ENCODE measurements at regions not wholly inside any gene's neighbourhood (a gene's known extent, or its start where the extent isn't known, plus 50 kb on each side); places are given as distances from the start of the nearest gene placed in this dataset.

DNA sequence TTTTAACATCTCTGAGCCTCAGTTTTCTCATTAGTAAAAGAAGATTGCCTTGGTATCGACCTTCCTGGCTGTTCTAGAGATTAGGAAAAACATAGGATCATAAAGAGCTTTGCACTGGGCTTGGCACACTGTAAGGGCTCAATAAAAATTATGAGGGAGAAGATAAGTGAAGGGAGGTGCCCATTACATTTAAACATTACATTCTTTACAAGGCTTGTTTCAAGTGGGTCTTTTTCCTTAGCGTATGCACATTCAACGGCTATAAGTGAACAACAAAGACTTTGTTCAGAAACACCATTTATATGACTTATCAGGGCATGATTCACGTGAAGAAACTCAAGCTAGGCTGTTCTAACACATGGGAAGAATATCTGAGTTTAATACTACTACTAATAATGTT is 351.9 kb upstream of the NPVF start:
- Histone ChIP-seq H3K9me3 (no peaks in the 10 kb centered on the region), H3K36me3 (replicated peaks in 1 of 2; ENCODE audit: insufficient read depth in 1 of 2, low read depth in 2 of 2) (no peaks in the 10 kb centered on the region), H3K27me3 (no peaks in the 10 kb centered on the region), H3K27ac (no peak overlapping the region), H3K4me3 (no peak overlapping the region), H3K4me1 (no peaks in the 10 kb centered on the region)
- intact Hi-C loops (cut with DNase I) = no loop called here
- no peak for ATAC-seq
- WGBS, 2 donors = 57 to 68% methylated on average over 4 of the region's 4 CpGs
- no peak for DNase-seq
- no peak for TF ChIP-seq POLR2A (IDR thresholded peaks at IDR 0.05)
- TF ChIP-seq, protein P1, sequence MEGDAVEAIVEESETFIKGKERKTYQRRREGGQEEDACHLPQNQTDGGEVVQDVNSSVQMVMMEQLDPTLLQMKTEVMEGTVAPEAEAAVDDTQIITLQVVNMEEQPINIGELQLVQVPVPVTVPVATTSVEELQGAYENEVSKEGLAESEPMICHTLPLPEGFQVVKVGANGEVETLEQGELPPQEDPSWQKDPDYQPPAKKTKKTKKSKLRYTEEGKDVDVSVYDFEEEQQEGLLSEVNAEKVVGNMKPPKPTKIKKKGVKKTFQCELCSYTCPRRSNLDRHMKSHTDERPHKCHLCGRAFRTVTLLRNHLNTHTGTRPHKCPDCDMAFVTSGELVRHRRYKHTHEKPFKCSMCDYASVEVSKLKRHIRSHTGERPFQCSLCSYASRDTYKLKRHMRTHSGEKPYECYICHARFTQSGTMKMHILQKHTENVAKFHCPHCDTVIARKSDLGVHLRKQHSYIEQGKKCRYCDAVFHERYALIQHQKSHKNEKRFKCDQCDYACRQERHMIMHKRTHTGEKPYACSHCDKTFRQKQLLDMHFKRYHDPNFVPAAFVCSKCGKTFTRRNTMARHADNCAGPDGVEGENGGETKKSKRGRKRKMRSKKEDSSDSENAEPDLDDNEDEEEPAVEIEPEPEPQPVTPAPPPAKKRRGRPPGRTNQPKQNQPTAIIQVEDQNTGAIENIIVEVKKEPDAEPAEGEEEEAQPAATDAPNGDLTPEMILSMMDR (IDR thresholded peaks at IDR 0.05) = no peak

DNA sequence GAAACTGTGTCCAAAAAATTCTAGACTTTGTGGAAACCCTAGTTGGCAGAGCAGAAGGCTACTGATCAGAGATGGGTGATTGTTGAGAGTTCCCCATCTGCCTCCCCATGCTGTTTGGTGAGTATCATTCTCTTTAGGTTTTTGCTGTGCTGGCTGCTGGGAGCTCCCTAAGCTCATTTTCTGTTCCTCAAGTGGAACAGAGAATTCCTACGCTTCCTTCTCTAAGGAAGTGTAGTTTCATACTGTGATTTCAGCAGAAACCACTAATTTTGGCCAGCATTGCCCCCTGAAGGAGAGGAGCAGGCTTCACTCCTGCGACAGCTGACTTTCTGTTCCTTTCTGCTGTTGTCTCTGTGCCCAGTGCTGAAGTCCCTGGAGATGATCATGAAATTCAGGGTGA is 355.3 kb upstream of the NPVF start:
- Histone ChIP-seq H3K27me3 (no peaks in the 10 kb centered on the region), H3K36me3 (replicated peaks in 1 of 2; ENCODE audit: insufficient read depth in 1 of 2, low read depth in 2 of 2) (no peaks in the 10 kb centered on the region), H3K4me1 (no peaks in the 10 kb centered on the region), H3K4me3 (no peak overlapping the region), H3K27ac (no peak overlapping the region), H3K9me3 (no peaks in the 10 kb centered on the region)
- TF ChIP-seq, protein P1 (IDR thresholded peaks at IDR 0.05) = no peak
- no peak for TF ChIP-seq POLR2A (IDR thresholded peaks at IDR 0.05)
- intact Hi-C loops (cut with DNase I) = no loop called here
- ATAC-seq (no peak), DNase-seq (no peak)
- 75% methylated on average over 2 of the region's 2 CpGs for WGBS, 2 donors

DNA sequence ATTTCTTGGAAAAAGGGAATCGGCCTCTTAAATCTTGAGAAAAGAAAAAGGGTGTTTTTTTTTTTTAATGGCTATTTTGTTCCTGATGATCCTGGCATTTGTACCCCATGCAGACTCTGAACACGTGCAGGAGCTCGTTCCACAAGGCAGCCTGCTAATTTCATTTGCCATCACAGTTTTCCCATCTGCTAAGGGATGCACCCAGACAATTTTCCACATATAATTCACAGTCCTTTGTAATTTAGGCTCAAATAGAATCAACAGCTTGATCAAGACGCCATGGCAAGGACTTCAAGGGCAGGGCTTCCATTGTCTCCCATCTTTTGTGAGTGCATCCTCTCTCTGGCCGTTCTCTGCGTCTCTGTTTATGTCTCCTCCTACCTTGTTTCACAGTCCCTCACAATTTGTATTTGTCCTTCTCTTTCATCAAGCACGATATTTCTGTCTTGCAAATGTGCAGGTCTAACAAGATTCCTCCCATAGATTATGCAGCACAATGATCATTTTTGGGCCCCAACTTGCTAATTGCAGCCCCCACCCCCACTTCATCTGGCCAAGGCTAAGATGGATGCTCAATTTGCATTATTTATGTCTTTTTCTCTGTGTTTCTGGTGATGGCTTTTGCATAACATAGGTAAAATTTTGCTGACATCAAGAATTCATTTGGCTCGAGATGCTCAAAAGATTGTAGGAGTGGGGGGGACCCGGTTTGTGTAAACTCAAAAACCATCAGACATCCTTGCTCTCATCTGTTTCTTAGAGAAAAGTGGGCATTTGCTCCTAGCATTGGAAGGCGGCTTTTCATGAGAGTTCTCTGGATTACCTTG is 356.0 kb upstream of the NPVF start:
- H3K9me3 ChIP-seq = no peaks in the 10 kb centered on the region
- no peak overlapping the region for H3K4me3 ChIP-seq
- H3K36me3 ChIP-seq (replicated peaks in 1 of 2; ENCODE audit: insufficient read depth in 1 of 2, low read depth in 2 of 2) = no peaks in the 10 kb centered on the region
- ATAC-seq (no peak), DNase-seq (no peak)
- intact Hi-C loops (cut with DNase I) = no loop called here
- TF ChIP-seq, protein P1 (IDR thresholded peaks at IDR 0.05) = no peak
- TF ChIP-seq POLR2A (IDR thresholded peaks at IDR 0.05) = no peak
- 47 to 66% methylated on average over 10 of the region's 10 CpGs for WGBS, 2 donors
- no peak overlapping the region for H3K27ac ChIP-seq
- no peaks in the 10 kb centered on the region for H3K27me3 ChIP-seq
- no peaks in the 10 kb centered on the region for H3K4me1 ChIP-seq

DNA sequence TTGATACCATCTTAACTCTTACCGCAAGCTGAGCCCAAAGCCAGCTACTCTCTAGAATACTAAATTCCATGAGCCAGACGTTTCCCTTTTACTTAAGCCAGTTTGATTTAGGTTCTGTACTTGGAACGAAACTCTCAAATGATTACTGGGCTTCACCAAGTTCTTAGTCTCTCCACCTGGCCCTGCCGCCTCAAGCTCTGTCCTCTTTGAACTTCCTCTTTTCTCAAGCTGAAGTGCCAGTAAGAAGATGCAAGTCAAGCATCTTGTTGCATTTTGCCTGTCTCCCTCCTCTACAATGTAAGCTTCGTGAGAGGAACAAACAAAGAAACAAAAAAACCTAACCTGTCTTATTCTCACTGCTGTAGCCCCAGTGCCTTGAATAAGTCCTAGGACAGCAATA is 358.2 kb upstream of the NPVF start:
- 68 to 69% methylated on average over 5 of the region's 5 CpGs for WGBS, 2 donors
- ATAC-seq (no peak), DNase-seq (no peak)
- Histone ChIP-seq H3K27ac (no peak overlapping the region), H3K4me1 (no peaks in the 10 kb centered on the region), H3K9me3 (no peaks in the 10 kb centered on the region), H3K36me3 (replicated peaks in 1 of 2; ENCODE audit: insufficient read depth in 1 of 2, low read depth in 2 of 2) (no peaks in the 10 kb centered on the region), H3K27me3 (no peaks in the 10 kb centered on the region), H3K4me3 (no peak overlapping the region)
- intact Hi-C loops (cut with DNase I) = no loop called here
- TF ChIP-seq, protein P1 (IDR thresholded peaks at IDR 0.05) = no peak
- TF ChIP-seq POLR2A (IDR thresholded peaks at IDR 0.05) = no peak

DNA sequence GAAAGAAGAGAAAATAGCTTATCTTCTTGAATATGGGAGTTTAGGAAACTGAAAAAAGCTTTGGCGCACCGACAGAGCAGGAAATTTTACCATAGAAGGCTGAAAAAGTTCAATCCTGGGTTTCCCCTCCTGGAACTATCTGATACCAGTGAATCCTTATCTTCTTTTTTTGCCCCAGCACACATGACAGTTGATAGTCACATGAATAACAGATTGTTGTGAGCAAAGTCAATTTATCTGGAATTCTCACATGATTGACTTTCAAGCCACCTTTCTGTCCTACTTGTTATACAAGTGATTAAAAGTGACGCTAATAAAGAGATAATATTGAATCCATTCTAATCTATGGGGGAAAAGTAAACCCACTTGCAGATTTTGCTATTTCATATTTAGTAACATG is 365.8 kb upstream of the NPVF start:
- intact Hi-C loops (cut with DNase I) = no loop called here
- Histone ChIP-seq H3K9me3 (no peaks in the 10 kb centered on the region), H3K27me3 (no peaks in the 10 kb centered on the region), H3K27ac (no peak overlapping the region), H3K4me3 (no peak overlapping the region), H3K4me1 (peaks cover 19% of the 10 kb centered on the region), H3K36me3 (replicated peaks in 1 of 2; ENCODE audit: insufficient read depth in 1 of 2, low read depth in 2 of 2) (no peaks in the 10 kb centered on the region)
- ATAC-seq (no peak), DNase-seq (no peak)
- 72 to 78% methylated on average over 3 of the region's 3 CpGs for WGBS, 2 donors
- TF ChIP-seq, protein P1 (IDR thresholded peaks at IDR 0.05) = no peak
- TF ChIP-seq POLR2A (IDR thresholded peaks at IDR 0.05) = no peak
